Lung (tissue), 11 donors: ENCODE measurements at regions not wholly inside any gene's neighbourhood (a gene's known extent, or its start where the extent isn't known, plus 50 kb on each side); places are given as distances from the start of the nearest gene placed in this dataset.

Source experiments
- ATAC-seq: fragments of 200-7000 bp; cut with Tn5 transposase; one replicate; pipeline ENCODE4 v1.9.1; 2020; ENCODE audit warnings: moderate number of reproducible peaks; ENCODE audit not compliant: insufficient read depth, low FRiP score
- DNase-seq, 3 donors: peaks; one replicate each; pipeline ENCODE4 v3.0.0-alpha.2; 2013 to 2017
- H3K27ac ChIP-seq, 2 donors: one replicate each; pipeline ENCODE4 v1.5.1; 2013; ENCODE audit warnings: mild to moderate bottlenecking in 2 of 2, moderate library complexity in 2 of 2, control low read depth in 1 of 2, inconsistent platforms in 1 of 2, low read depth in 1 of 2, low read length in 1 of 2
- H3K27me3 ChIP-seq, 3 donors: one replicate each; pipeline ENCODE4 v1.5.1; 2013; ENCODE audit warnings: low read length in 2 of 3; ENCODE audit not compliant: control insufficient read depth in 3 of 3, insufficient read depth in 3 of 3
- H3K36me3 ChIP-seq, 4 donors: one replicate each; pipeline ENCODE4 v1.5.1; 2013; ENCODE audit warnings: low read length in 4 of 4, mild to moderate bottlenecking in 1 of 4, moderate library complexity in 1 of 4; ENCODE audit not compliant: control insufficient read depth in 4 of 4, insufficient read depth in 4 of 4
- H3K4me1 ChIP-seq, 5 donors: one replicate each; pipeline ENCODE4 v1.5.1; 2013; ENCODE audit warnings: low read length in 5 of 5, mild to moderate bottlenecking in 2 of 5, moderate library complexity in 1 of 5; ENCODE audit not compliant: control insufficient read depth in 5 of 5, insufficient read depth in 5 of 5
- H3K4me3 ChIP-seq: one replicate; pipeline ENCODE4 v1.5.1; 2013; ENCODE audit warnings: mild to moderate bottlenecking, control low read depth, moderate library complexity
- H3K9ac ChIP-seq, 2 donors: one replicate each; pipeline ENCODE4 v1.5.1; 2013; ENCODE audit warnings: low read length in 2 of 2, control low read depth in 1 of 2; ENCODE audit not compliant: insufficient read depth in 1 of 2
- H3K9me3 ChIP-seq, 4 donors: one replicate each; pipeline ENCODE4 v1.5.1; 2013; ENCODE audit warnings: low read length in 3 of 4, mild to moderate bottlenecking in 1 of 4, moderate library complexity in 1 of 4; ENCODE audit not compliant: control insufficient read depth in 4 of 4, insufficient read depth in 3 of 4
- CTCF ChIP-seq: IDR thresholded peaks from 2 replicates; pipeline ENCODE4 v1.5.1; 2012; ENCODE audit warnings: mild to moderate bottlenecking; ENCODE audit errors: control extremely low read depth, extremely low read depth
- WGBS, 2 donors: extraction: QIAGEN DNeasy Blood & Tissue Kit; methylation state at CpG; one replicate each; pipeline ENCODE4 v1.1.7; 2013; 5-methylcytosine and 5-hydroxymethylcytosine counted together
- donor health status: control.
- donor health status: control.
- donor health status: Bipolar disorder and iron deficiency.
- donor health status: healthy.
- donor health status: DM: yes; HTN: yes; CAD: no.

GRCh38 chr15:62822228-62822627 is 220.3 kb upstream of the TPM1 start:
- H3K27me3 ChIP-seq = no peaks in the 10 kb centered on the region
- H3K27ac ChIP-seq = no peak overlapping the region
- ATAC-seq (no peak), DNase-seq (no peak)
- H3K9me3 ChIP-seq = no peaks in the 10 kb centered on the region
- peaks cover 0 to 12% (median 3%) of the 10 kb centered on the region in 4 donors for H3K36me3 ChIP-seq
- TF ChIP-seq CTCF = no peak
- H3K9ac ChIP-seq = no peak overlapping the region
- WGBS, 2 donors = 77 to 90% methylated on average over 4 of the region's 4 CpGs
- H3K4me1 ChIP-seq = peaks cover 0 to 17% (median 4%) of the 10 kb centered on the region in 5 donors
- H3K4me3 ChIP-seq = no peak overlapping the region

GRCh38 chr15:62823561-62823960 is 219.0 kb upstream of the TPM1 start:
- H3K9ac ChIP-seq = no peak overlapping the region
- H3K4me3 ChIP-seq = no peak overlapping the region
- DNase-seq = no peak
- peaks cover 0 to 20% (median 4%) of the 10 kb centered on the region in 5 donors for H3K4me1 ChIP-seq
- no peaks in the 10 kb centered on the region for H3K27me3 ChIP-seq
- whole genome bisulfite sequencing, 2 donors = 95 to 99% methylated on average over 8 of the region's 8 CpGs
- no peaks in the 10 kb centered on the region for H3K9me3 ChIP-seq
- ATAC-seq = no peak
- peak overlapping the region in 1 of 2 donors; percentile 36 for H3K27ac ChIP-seq
- no peak for TF ChIP-seq CTCF
- peaks cover 0 to 12% (median 5%) of the 10 kb centered on the region in 4 donors for H3K36me3 ChIP-seq

- H3K9ac ChIP-seq = no peak overlapping the region
- H3K9me3 ChIP-seq = no peaks in the 10 kb centered on the region
- ATAC-seq = no peak
- peaks cover 0 to 12% (median 5%) of the 10 kb centered on the region in 4 donors for H3K36me3 ChIP-seq
- 78 to 88% methylated on average over 2 of the region's 2 CpGs for WGBS, 2 donors
- peak in 2 of 3 donors; percentile 51 to 55 for DNase-seq
- TF ChIP-seq CTCF = no peak
- no peak overlapping the region for H3K4me3 ChIP-seq
- no peaks in the 10 kb centered on the region for H3K27me3 ChIP-seq
- peak overlapping the region in 1 of 2 donors; percentile 36 for H3K27ac ChIP-seq
- H3K4me1 ChIP-seq = peaks cover 0 to 20% (median 4%) of the 10 kb centered on the region in 5 donors
Observed at GRCh38 chr15:62824111-62825015, 218.2 kb upstream of the TPM1 start.
